Astrocyte (in vitro differentiated cells and primary cell): ENCODE measurements at regions not wholly inside any gene's neighbourhood (a gene's known extent, or its start where the extent isn't known, plus 50 kb on each side); places are given as distances from the start of the nearest gene placed in this dataset.
"Not testable (repeated sequence)": the region's sequence is repeated elsewhere in the genome, so short reads cannot be mapped to it uniquely, and the experiment has no call there.

ENCODE experiments used
- CTCF ChIP-seq: IDR thresholded peaks from 2 replicates; pipeline ENCODE4 v1.5.1; 2011; ENCODE audit warnings: low read depth, mild to moderate bottlenecking, inconsistent platforms, low read length, moderate library complexity; ENCODE audit not compliant: insufficient read depth
- EZH2 ChIP-seq: IDR thresholded peaks from 2 replicates; pipeline ENCODE4 v1.6.1; 2012; ENCODE audit warnings: mild to moderate bottlenecking, low read length, inconsistent platforms; ENCODE audit not compliant: insufficient read depth

DNA sequence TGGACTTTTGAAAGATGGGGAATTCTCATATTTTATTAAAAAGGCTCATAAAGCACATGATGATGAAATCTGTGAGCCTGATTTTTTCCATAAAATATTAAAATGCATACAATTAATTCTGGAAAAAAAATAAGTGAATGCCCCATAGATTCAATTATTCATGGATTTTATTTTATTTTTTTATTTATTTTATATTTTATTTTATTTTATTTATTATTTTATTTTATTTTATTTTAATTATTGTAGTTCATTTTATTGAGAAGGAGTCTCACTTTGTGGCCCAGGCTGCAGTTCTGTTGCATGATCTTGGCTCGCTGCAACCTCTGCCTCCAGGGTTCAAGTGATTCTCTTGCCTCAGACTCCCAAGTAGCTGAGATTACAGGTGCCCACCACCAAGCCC, 442.4 kb downstream of the PRIM2 start:
- not testable (repeated sequence) for TF ChIP-seq EZH2, CTCF
